ENCODE measurements at regions not wholly inside any gene's neighbourhood (a gene's known extent, or its start where the extent isn't known, plus 50 kb on each side); places are given as distances from the start of the nearest gene placed in this dataset.

DNA sequence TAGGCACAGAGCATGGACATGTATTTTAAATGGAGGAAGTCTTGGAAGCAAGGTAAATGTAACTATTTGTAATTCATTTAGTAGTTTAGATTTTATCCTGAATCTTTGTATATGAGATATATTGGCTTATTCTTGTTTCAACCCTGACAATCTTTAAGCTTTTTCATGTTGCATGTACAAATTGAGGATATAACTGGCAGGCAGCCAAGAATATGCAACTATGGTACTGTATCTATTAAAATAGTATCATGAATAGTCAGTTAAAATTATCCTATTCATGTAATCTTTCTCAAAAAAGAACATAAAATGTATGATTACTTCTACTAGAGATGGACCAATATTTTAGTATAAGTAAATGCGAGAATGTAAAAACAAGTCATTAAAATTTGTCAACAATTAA is 1141.5 kb downstream of the PCDH18 start:
- H3K4me1 ChIP-seq (ENCODE audit: control insufficient read depth, insufficient read depth, low read length) = no peaks in the 10 kb centered on the region
- H3K27ac ChIP-seq (ENCODE audit: low read length) = no peak overlapping the region
- no peak overlapping the region for H3K4me3 ChIP-seq (ENCODE audit: low read length)
- peak; percentile 16 for DNase-seq
- WGBS (ENCODE audit: insufficient coverage) = no CpG with 5 or more reads among the region's 1 CpG
- H3K27me3 ChIP-seq (ENCODE audit: control insufficient read depth, insufficient read depth, low read length) = no peaks in the 10 kb centered on the region
- peaks cover 2% of the 10 kb centered on the region for H3K9me3 ChIP-seq (replicated peaks; ENCODE audit: control insufficient read depth, low read depth, low read length)
- no peaks in the 10 kb centered on the region for H3K36me3 ChIP-seq (ENCODE audit: control insufficient read depth, insufficient read depth, low read length)

DNA sequence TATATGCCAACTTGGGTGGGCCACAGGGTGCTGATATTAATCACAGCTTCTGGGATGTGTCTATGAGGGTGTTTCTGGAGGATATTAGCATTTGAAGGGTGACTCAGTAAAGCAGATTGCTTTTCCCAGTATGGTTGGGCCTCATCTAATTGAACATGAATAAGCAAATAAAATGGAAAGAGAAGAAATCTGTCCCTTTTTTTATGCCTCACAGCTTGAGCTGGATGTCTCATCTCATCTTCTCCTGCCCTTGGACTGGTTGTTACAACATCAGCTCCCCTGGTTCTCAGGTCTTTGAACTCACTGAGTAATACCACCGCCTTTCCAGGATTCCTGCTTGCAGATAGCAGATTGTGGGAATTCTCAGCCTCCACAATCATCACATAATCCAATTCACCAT is 1149.2 kb downstream of the PCDH18 start:
- no peak for DNase-seq

DNA sequence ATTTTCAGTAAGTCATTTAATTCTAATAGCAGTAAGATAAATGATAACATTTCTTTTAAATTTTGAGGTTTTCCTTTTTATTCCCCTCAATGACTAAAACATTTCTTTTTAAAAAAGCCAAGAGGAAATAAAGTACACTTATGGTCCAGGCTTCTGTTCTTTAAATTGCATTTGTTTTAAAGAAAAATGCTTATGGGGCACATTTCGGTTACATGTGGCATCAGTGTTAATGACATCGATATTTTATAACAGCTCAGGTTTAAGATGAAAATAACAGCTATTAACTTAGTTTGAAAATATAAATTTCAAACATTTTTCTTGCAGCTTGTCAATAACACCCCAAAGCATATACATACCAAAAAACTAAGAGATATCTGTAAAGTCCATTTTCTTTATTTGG is 1161.1 kb downstream of the PCDH18 start:
- Histone ChIP-seq H3K36me3 (ENCODE audit: control insufficient read depth, insufficient read depth, low read length) (no peaks in the 10 kb centered on the region), H3K9me3 (replicated peaks; ENCODE audit: control insufficient read depth, low read depth, low read length) (no peaks in the 10 kb centered on the region), H3K27ac (ENCODE audit: low read length) (no peak overlapping the region), H3K27me3 (ENCODE audit: control insufficient read depth, insufficient read depth, low read length) (no peaks in the 10 kb centered on the region), H3K4me1 (ENCODE audit: control insufficient read depth, insufficient read depth, low read length) (no peaks in the 10 kb centered on the region), H3K4me3 (ENCODE audit: low read length) (no peak overlapping the region)
- no CpG with 5 or more reads among the region's 2 CpGs for WGBS (ENCODE audit: insufficient coverage)
- no peak for DNase-seq

More for the DNA sequence above, 1149.2 kb downstream of the PCDH18 start:
- Histone ChIP-seq H3K9me3 (replicated peaks; ENCODE audit: control insufficient read depth, low read depth, low read length) (no peaks in the 10 kb centered on the region), H3K36me3 (ENCODE audit: control insufficient read depth, insufficient read depth, low read length) (no peaks in the 10 kb centered on the region), H3K27ac (ENCODE audit: low read length) (no peak overlapping the region), H3K27me3 (ENCODE audit: control insufficient read depth, insufficient read depth, low read length) (no peaks in the 10 kb centered on the region), H3K4me3 (ENCODE audit: low read length) (no peak overlapping the region), H3K4me1 (ENCODE audit: control insufficient read depth, insufficient read depth, low read length) (no peaks in the 10 kb centered on the region)
- WGBS (ENCODE audit: insufficient coverage) = 100% methylated on average over 1 of the region's 1 CpG

DNA sequence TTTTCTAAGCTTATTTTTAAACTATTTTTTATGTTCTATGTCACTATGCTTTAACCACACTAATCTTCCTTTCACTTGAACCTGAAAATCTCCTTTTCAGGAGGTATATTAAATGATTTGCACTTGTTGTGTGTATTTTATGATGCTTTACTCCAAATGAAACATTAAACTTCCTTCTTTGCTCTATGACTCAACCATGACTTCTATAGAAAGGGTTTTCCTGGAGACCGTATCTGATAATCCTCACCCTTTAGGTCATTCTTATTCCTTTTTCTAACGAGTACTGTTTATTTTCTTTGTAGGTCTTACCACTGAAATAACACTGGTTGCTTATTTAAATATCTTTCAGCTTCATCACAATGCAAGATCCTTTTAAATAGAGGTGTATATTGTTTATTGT is 1163.2 kb downstream of the PCDH18 start:
- no peak for DNase-seq
- Histone ChIP-seq H3K4me1 (ENCODE audit: control insufficient read depth, insufficient read depth, low read length) (no peaks in the 10 kb centered on the region), H3K27me3 (ENCODE audit: control insufficient read depth, insufficient read depth, low read length) (no peaks in the 10 kb centered on the region), H3K27ac (ENCODE audit: low read length) (no peak overlapping the region), H3K4me3 (ENCODE audit: low read length) (no peak overlapping the region), H3K36me3 (ENCODE audit: control insufficient read depth, insufficient read depth, low read length) (no peaks in the 10 kb centered on the region), H3K9me3 (replicated peaks; ENCODE audit: control insufficient read depth, low read depth, low read length) (no peaks in the 10 kb centered on the region)
- no CpG with 5 or more reads among the region's 2 CpGs for WGBS (ENCODE audit: insufficient coverage)

DNA sequence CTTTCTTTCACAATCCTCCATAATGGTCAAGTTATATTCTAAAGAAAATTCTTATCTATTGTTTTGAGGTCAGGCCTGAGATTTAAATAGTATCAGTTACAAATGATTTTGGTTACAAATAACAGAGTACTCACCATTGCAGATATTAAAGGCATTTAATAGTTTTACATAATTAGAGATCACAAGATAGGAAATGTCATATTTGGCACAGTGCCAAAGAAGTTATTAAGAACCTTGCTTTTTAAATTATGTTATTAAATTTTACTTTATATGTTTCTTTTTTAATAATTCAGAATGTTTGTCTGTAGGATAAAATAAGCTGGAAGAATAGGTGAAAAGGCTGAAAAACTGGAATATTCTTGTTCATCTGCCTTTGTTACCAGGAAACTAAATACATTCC is 1174.7 kb downstream of the PCDH18 start:
- peak; percentile 1 for DNase-seq
- Histone ChIP-seq H3K4me1 (ENCODE audit: control insufficient read depth, insufficient read depth, low read length) (no peaks in the 10 kb centered on the region), H3K36me3 (ENCODE audit: control insufficient read depth, insufficient read depth, low read length) (no peaks in the 10 kb centered on the region)

DNA sequence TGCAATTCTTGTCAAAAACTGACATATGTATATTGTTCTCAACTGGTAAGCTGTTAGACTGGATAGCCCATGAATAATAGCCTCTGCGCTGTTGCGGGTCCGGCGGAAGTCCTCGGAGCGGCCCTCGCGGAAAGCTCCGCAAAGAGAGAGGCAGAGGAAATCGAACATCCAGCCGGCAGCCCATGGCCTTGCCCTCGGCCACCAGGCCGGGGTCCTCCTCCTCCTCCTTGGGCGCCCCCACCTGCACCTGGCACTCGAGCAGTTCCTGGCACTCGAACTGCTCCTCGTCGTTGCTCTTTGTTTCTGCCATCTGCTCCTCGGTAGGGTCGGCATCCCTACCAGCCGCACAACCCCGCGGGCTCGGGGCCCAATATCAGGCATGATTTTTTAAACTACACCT is 1176.3 kb downstream of the PCDH18 start:
- H3K27ac ChIP-seq (ENCODE audit: low read length) = no peak overlapping the region
- 94% methylated on average over 18 of the region's 24 CpGs for WGBS (ENCODE audit: insufficient coverage)
- H3K4me3 ChIP-seq (ENCODE audit: low read length) = no peak overlapping the region
- no peaks in the 10 kb centered on the region for H3K27me3 ChIP-seq (ENCODE audit: control insufficient read depth, insufficient read depth, low read length)
- no peak for DNase-seq
- no peaks in the 10 kb centered on the region for H3K9me3 ChIP-seq (replicated peaks; ENCODE audit: control insufficient read depth, low read depth, low read length)
- H3K36me3 ChIP-seq (ENCODE audit: control insufficient read depth, insufficient read depth, low read length) = no peaks in the 10 kb centered on the region
- no peaks in the 10 kb centered on the region for H3K4me1 ChIP-seq (ENCODE audit: control insufficient read depth, insufficient read depth, low read length)

More for the DNA sequence above, 1174.7 kb downstream of the PCDH18 start:
- Histone ChIP-seq H3K27me3 (ENCODE audit: control insufficient read depth, insufficient read depth, low read length) (no peaks in the 10 kb centered on the region), H3K9me3 (replicated peaks; ENCODE audit: control insufficient read depth, low read depth, low read length) (no peaks in the 10 kb centered on the region), H3K4me3 (ENCODE audit: low read length) (no peak overlapping the region), H3K27ac (ENCODE audit: low read length) (no peak overlapping the region)

DNA sequence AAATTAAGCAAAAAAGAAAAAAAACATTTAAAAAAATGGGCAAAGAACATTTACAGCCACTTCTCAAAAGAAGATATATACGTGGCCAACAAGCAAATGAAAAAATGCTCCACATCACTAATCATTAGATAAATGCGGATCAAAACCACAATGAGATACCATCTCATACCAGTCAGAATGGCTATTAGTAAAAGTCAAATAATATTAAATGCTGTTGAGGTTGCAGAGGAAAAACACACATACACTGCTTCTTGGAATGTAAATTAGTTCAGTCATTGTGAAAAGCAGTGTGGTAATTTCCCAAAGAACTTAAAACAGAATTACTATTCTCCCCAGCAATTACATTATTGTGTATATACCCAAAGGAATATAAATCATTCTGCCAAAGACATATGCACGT is 1189.0 kb downstream of the PCDH18 start:
- no CpG with 5 or more reads among the region's 3 CpGs for WGBS (ENCODE audit: insufficient coverage)
- Histone ChIP-seq H3K27ac (ENCODE audit: low read length) (no peak overlapping the region), H3K4me1 (ENCODE audit: control insufficient read depth, insufficient read depth, low read length) (no peaks in the 10 kb centered on the region), H3K9me3 (replicated peaks; ENCODE audit: control insufficient read depth, low read depth, low read length) (no peaks in the 10 kb centered on the region), H3K36me3 (ENCODE audit: control insufficient read depth, insufficient read depth, low read length) (no peaks in the 10 kb centered on the region), H3K27me3 (ENCODE audit: control insufficient read depth, insufficient read depth, low read length) (no peaks in the 10 kb centered on the region), H3K4me3 (ENCODE audit: low read length) (no peak overlapping the region)
- DNase-seq = no peak

DNA sequence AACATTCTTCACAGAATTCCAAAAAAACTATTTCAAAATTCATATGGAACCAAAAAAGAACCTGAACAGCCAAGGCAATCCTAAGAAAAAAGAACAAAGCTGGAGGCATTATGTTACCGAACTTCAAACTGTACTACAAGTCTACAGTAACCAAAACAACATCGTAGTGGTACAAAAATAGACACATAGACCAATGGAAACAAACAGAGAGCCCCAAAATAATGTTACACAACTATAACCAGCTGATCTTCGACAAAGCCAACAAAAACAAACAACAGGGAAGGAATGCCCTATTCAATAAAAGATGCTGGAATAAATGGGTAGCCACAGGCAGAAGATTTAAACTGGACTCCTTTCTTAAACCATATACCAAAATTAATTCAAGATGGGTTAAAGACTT is 1189.6 kb downstream of the PCDH18 start:
- Histone ChIP-seq H3K9me3 (replicated peaks; ENCODE audit: control insufficient read depth, low read depth, low read length) (no peaks in the 10 kb centered on the region), H3K27me3 (ENCODE audit: control insufficient read depth, insufficient read depth, low read length) (no peaks in the 10 kb centered on the region), H3K27ac (ENCODE audit: low read length) (no peak overlapping the region), H3K4me3 (ENCODE audit: low read length) (no peak overlapping the region), H3K4me1 (ENCODE audit: control insufficient read depth, insufficient read depth, low read length) (no peaks in the 10 kb centered on the region), H3K36me3 (ENCODE audit: control insufficient read depth, insufficient read depth, low read length) (no peaks in the 10 kb centered on the region)
- no CpG with 5 or more reads among the region's 3 CpGs for WGBS (ENCODE audit: insufficient coverage)
- DNase-seq = no peak

DNA sequence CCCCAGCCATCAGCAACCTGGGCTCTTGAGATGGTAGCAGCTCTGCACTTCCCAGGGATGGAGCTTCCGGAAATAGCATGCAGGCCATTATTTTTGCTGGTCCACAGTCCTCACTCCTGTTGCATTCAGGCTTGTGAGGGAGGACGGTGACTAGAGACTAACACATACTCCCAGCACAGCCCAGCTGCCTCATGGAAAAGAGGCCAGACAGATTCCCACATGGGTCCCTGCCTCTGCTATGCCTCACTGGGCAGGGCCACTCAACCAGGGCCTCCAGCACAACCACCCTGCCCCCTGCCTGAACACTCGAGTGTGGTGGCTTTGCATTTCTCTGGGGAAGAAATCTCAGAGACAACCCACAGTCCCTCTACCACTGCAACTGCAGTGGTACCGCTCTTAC is 1195.1 kb downstream of the PCDH18 start:
- WGBS (ENCODE audit: insufficient coverage) = 83% methylated on average over 1 of the region's 4 CpGs
- no peaks in the 10 kb centered on the region for H3K36me3 ChIP-seq (ENCODE audit: control insufficient read depth, insufficient read depth, low read length)

DNA sequence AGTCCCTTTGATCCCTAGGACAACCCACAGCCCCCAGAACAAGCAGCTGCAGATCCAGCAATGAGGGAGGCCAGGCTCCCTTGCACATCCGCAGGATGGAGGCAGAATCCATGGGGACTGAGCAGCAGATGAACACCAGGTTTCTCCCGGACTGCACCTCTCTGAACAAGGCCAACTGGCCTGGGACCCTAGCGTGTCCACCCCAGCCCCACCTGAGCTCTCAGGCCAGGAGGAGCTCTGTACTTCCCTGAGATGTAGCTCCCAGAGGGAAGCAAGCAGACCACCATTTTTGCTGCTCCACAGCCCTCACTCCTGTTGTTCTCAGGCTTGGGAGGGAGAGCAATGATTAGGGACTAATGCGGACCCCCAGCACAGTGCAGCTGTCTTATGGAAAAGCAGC is 1195.8 kb downstream of the PCDH18 start:
- no peak for DNase-seq
- WGBS (ENCODE audit: insufficient coverage) = 90% methylated on average over 2 of the region's 4 CpGs
- H3K4me3 ChIP-seq (ENCODE audit: low read length) = no peak overlapping the region
- H3K27me3 ChIP-seq (ENCODE audit: control insufficient read depth, insufficient read depth, low read length) = no peaks in the 10 kb centered on the region
- H3K36me3 ChIP-seq (ENCODE audit: control insufficient read depth, insufficient read depth, low read length) = no peaks in the 10 kb centered on the region
- no peaks in the 10 kb centered on the region for H3K4me1 ChIP-seq (ENCODE audit: control insufficient read depth, insufficient read depth, low read length)
- no peak overlapping the region for H3K27ac ChIP-seq (ENCODE audit: low read length)
- H3K9me3 ChIP-seq (replicated peaks; ENCODE audit: control insufficient read depth, low read depth, low read length) = no peaks in the 10 kb centered on the region

More for the DNA sequence above, 1195.1 kb downstream of the PCDH18 start:
- no peaks in the 10 kb centered on the region for H3K27me3 ChIP-seq (ENCODE audit: control insufficient read depth, insufficient read depth, low read length)
- H3K4me1 ChIP-seq (ENCODE audit: control insufficient read depth, insufficient read depth, low read length) = no peaks in the 10 kb centered on the region
- H3K9me3 ChIP-seq (replicated peaks; ENCODE audit: control insufficient read depth, low read depth, low read length) = no peaks in the 10 kb centered on the region
- DNase-seq = no peak
- no peak overlapping the region for H3K4me3 ChIP-seq (ENCODE audit: low read length)
- H3K27ac ChIP-seq (ENCODE audit: low read length) = no peak overlapping the region

DNA sequence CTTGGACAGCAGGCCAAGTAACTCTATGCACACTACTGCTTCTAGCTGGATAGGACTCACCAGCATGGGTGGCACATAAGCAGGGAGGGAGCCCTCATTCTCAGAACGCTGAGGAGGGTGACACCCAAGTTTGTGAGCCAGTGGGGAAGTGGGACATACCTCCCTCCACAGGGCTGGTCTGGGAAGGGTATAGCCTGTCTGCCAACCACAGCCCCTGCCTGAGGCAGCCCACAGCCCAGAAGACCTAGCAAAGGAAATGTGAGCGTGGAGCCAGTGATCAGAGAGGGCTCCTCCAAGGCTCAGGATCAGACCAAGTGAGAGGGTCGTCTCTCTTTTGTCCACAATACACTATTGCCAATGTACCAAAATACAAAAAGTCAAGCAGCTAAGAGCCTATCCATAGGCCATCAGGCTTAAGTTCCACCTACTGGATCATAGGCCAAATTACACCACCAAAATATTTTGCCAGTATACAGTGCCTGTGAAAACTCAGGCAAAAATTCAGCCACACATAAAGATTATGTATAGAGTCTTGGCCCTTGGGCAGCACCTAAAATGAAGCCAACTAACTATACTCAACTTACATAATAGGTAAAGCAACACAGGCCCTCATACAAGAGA is 1203.1 kb downstream of the PCDH18 start:
- H3K9me3 ChIP-seq (replicated peaks; ENCODE audit: control insufficient read depth, low read depth, low read length) = no peaks in the 10 kb centered on the region
- no peaks in the 10 kb centered on the region for H3K36me3 ChIP-seq (ENCODE audit: control insufficient read depth, insufficient read depth, low read length)
- no peak overlapping the region for H3K27ac ChIP-seq (ENCODE audit: low read length)
- H3K4me1 ChIP-seq (ENCODE audit: control insufficient read depth, insufficient read depth, low read length) = no peaks in the 10 kb centered on the region
- WGBS (ENCODE audit: insufficient coverage) = 69% methylated on average over 2 of the region's 3 CpGs
- no peak overlapping the region for H3K4me3 ChIP-seq (ENCODE audit: low read length)
- no peak for DNase-seq
- no peaks in the 10 kb centered on the region for H3K27me3 ChIP-seq (ENCODE audit: control insufficient read depth, insufficient read depth, low read length)

Measured in muscle of leg (tissue), 3 donors.